Stimulated activated CD4-positive, alpha-beta T cell treated with anti-CD3 and anti-CD28 coated beads, Interleukin-15, amount 100 ng/mL, for 24 hours (primary cell): ENCODE measurements at regions not wholly inside any gene's neighbourhood (a gene's known extent, or its start where the extent isn't known, plus 50 kb on each side); places are given as distances from the start of the nearest gene placed in this dataset.

ENCODE experiments used
- DNase-seq: peaks from one replicate; pipeline ENCODE4 v3.0.0-alpha.2; 2020

GRCh38 chr12:58765653-58766512 lies 154.4 kb downstream of the LRIG3 start:
- no peak for DNase-seq

- DNase-seq, result no peak
These were observed 153.8 kb downstream of the LRIG3 start for GRCh38 chr12:58766513-58766870.

GRCh38 chr12:58767496-58767895 lies 152.8 kb downstream of the LRIG3 start:
- DNase-seq, result no peak

GRCh38 chr12:58773986-58774385 lies 146.3 kb downstream of the LRIG3 start:
- no peak for DNase-seq

GRCh38 chr12:58774731-58775130 lies 145.6 kb downstream of the LRIG3 start:
- DNase-seq, result no peak

- DNase-seq, result no peak
These were observed 144.9 kb downstream of the LRIG3 start for GRCh38 chr12:58775396-58775795.

GRCh38 chr12:58776144-58776543 lies 144.2 kb downstream of the LRIG3 start:
- DNase-seq, result no peak

GRCh38 chr12:58777815-58778214 lies 142.5 kb downstream of the LRIG3 start:
- DNase-seq, result no peak

- no peak for DNase-seq
These were observed 138.7 kb downstream of the LRIG3 start for GRCh38 chr12:58781609-58782008.

- no peak for DNase-seq
These were observed 133.1 kb downstream of the LRIG3 start for GRCh38 chr12:58787021-58787760.

- DNase-seq, result no peak
These were observed 125.4 kb downstream of the LRIG3 start for GRCh38 chr12:58794859-58795258.

GRCh38 chr12:58795825-58796224 lies 124.5 kb downstream of the LRIG3 start:
- no peak for DNase-seq

- no peak for DNase-seq
These were observed 118.3 kb downstream of the LRIG3 start for GRCh38 chr12:58801986-58802385.

GRCh38 chr12:58803908-58804307 lies 116.4 kb downstream of the LRIG3 start:
- DNase-seq, result no peak

- DNase-seq, result no peak
These were observed 115.6 kb downstream of the LRIG3 start for GRCh38 chr12:58804749-58805148.

- no peak for DNase-seq
These were observed 111.2 kb downstream of the LRIG3 start for GRCh38 chr12:58809064-58809607.

- DNase-seq, result no peak
These were observed 109.0 kb downstream of the LRIG3 start for GRCh38 chr12:58811346-58811745.

GRCh38 chr12:58812214-58812613 lies 108.1 kb downstream of the LRIG3 start:
- DNase-seq, result no peak

- DNase-seq, result no peak
These were observed 106.3 kb downstream of the LRIG3 start for GRCh38 chr12:58814036-58814435.

GRCh38 chr12:58815235-58815634 lies 105.1 kb downstream of the LRIG3 start:
- no peak for DNase-seq

GRCh38 chr12:58818546-58818945 lies 101.8 kb downstream of the LRIG3 start:
- DNase-seq, result no peak

- DNase-seq, result no peak
These were observed 101.0 kb downstream of the LRIG3 start for GRCh38 chr12:58819345-58819744.

- DNase-seq, result no peak
These were observed 100.3 kb downstream of the LRIG3 start for GRCh38 chr12:58819985-58820384.
